ENCODE measurements at regions not wholly inside any gene's neighbourhood (a gene's known extent, or its start where the extent isn't known, plus 50 kb on each side); places are given as distances from the start of the nearest gene placed in this dataset.

- no peak for TF ChIP-seq CTCF (IDR thresholded peaks at IDR 0.05)
- TF ChIP-seq POLR2A (IDR thresholded peaks at IDR 0.05), result no peak
Measured at GRCh38 chr17:72421128-72422092, 300.6 kb downstream of the SOX9 start.
